IMR-90 (cell line): ENCODE measurements at regions not wholly inside any gene's neighbourhood (a gene's known extent, or its start where the extent isn't known, plus 50 kb on each side); places are given as distances from the start of the nearest gene placed in this dataset.

Experiments
- ATAC-seq: fragments of 200-7000 bp; cut with Tn5 transposase; 2 replicates; pipeline ENCODE4 v1.9.1; 2020; ENCODE audit warnings: low read depth, mild to moderate bottlenecking, moderate library complexity
- BruUV-seq: library from RNA; stranded (reverse); fragments of 400-500 nt; replicated peaks from 2 replicates; lab custom pipeline; 2021; lab: Mats Ljungman, UMichigan
- CTCF ChIA-PET: fragments of 300-600 bp; formaldehyde crosslinking; extraction: SDS; loops from one replicate; lab custom pipeline; 2021; ENCODE audit warnings: antibody characterized with exemption; lab: Yijun Ruan, JAX
- POLR2A ChIA-PET: fragments of 300-600 bp; sonication (Branson Sonifier 250); formaldehyde crosslinking; loops from one replicate; lab custom pipeline; 2022; ENCODE audit warnings: antibody characterized with exemption; ENCODE audit not compliant: unreplicated experiment; lab: Charles Lee
- DNase-seq: peaks from one replicate; pipeline ENCODE4 v3.0.0; 2013
- H2AFZ ChIP-seq: replicated peaks from 2 replicates; pipeline ENCODE3; 2013; ENCODE audit warnings: low read length, mild to moderate bottlenecking; ENCODE audit not compliant: poor library complexity
- H2AK5ac ChIP-seq: 2 replicates; pipeline ENCODE4 v1.6.1; 2013; ENCODE audit warnings: low read depth, low read length, inconsistent platforms
- H2AK9ac ChIP-seq: replicated peaks from 2 replicates; pipeline ENCODE3; 2013; ENCODE audit warnings: mild to moderate bottlenecking, low read depth, low read length, moderate library complexity; ENCODE audit not compliant: poor library complexity
- H2BK120ac ChIP-seq: 2 replicates; pipeline ENCODE4 v1.6.1; 2013; ENCODE audit warnings: low read depth, low read length, inconsistent platforms
- H2BK15ac ChIP-seq: 3 replicates; pipeline ENCODE4 v1.6.1; 2013; ENCODE audit warnings: low read depth, low read length, inconsistent platforms
- H2BK20ac ChIP-seq: 2 replicates; pipeline ENCODE4 v1.6.1; 2013; ENCODE audit warnings: low read depth, mild to moderate bottlenecking, inconsistent platforms, low read length, moderate library complexity
- H2BK5ac ChIP-seq: 2 replicates; pipeline ENCODE4 v1.6.1; 2013; ENCODE audit warnings: mild to moderate bottlenecking, low read depth, low read length, inconsistent platforms; ENCODE audit not compliant: poor library complexity, severe bottlenecking
- H3K14ac ChIP-seq: replicated peaks from 2 replicates; pipeline ENCODE4 v1.6.1; 2013; ENCODE audit warnings: low read depth, low read length, inconsistent platforms
- H3K18ac ChIP-seq: 2 replicates; pipeline ENCODE4 v1.6.1; 2013; ENCODE audit warnings: low read depth, low read length, control low read depth
- H3K23ac ChIP-seq: 2 replicates; pipeline ENCODE4 v1.6.1; 2013; ENCODE audit warnings: low read depth, low read length, inconsistent platforms
- H3K27ac ChIP-seq: 2 replicates; pipeline ENCODE4 v1.5.1; 2013; ENCODE audit warnings: mild to moderate bottlenecking, control low read depth, low read length; ENCODE audit not compliant: insufficient read depth
- H3K27me3 ChIP-seq: 2 replicates; pipeline ENCODE4 v1.6.1; 2013; ENCODE audit warnings: low read length; ENCODE audit not compliant: control insufficient read depth, insufficient read depth
- H3K36me3 ChIP-seq: 2 replicates; pipeline ENCODE4 v1.6.1; 2013; ENCODE audit warnings: low read length, mixed read lengths; ENCODE audit not compliant: control insufficient read depth, insufficient read depth
- H3K4ac ChIP-seq: 2 replicates; pipeline ENCODE4 v1.6.1; 2013; ENCODE audit warnings: low read depth, low read length, inconsistent platforms
- H3K4me1 ChIP-seq: 2 replicates; pipeline ENCODE4 v1.6.1; 2013; ENCODE audit warnings: low read length, mixed read lengths; ENCODE audit not compliant: control insufficient read depth, insufficient read depth
- H3K4me2 ChIP-seq: 2 replicates; pipeline ENCODE4 v1.6.1; 2013; ENCODE audit warnings: low read depth, mild to moderate bottlenecking, control low read depth, low read length, moderate library complexity
- H3K4me3 ChIP-seq: 2 replicates; pipeline ENCODE4 v1.5.1; 2013; ENCODE audit warnings: low read depth, mild to moderate bottlenecking, control low read depth, low read length, moderate library complexity; ENCODE audit not compliant: insufficient read depth
- H3K56ac ChIP-seq: 2 replicates; pipeline ENCODE4 v1.6.1; 2013; ENCODE audit warnings: low read length, inconsistent platforms; ENCODE audit not compliant: insufficient read depth; ENCODE audit errors: extremely low read depth
- H3K79me1 ChIP-seq, 2 experiments: 2 replicates each; pipeline ENCODE4 v1.6.1; 2013; ENCODE audit warnings: low read length in 2 of 2, inconsistent platforms in 1 of 2, low read depth in 1 of 2
- H3K9ac ChIP-seq: 2 replicates; pipeline ENCODE4 v1.6.1; 2013; ENCODE audit warnings: low read depth, low read length, control low read depth
- H3K9me1 ChIP-seq: 2 replicates; pipeline ENCODE4 v1.6.1; 2013; ENCODE audit warnings: low read length, inconsistent platforms; ENCODE audit not compliant: insufficient read depth
- H3K9me3 ChIP-seq: 2 replicates; pipeline ENCODE4 v1.6.1; 2013; ENCODE audit warnings: low read length; ENCODE audit not compliant: control insufficient read depth, insufficient read depth
- H4K20me1 ChIP-seq: 2 replicates; pipeline ENCODE4 v1.6.1; 2013; ENCODE audit warnings: low read length, inconsistent platforms; ENCODE audit not compliant: insufficient read depth
- H4K5ac ChIP-seq: 2 replicates; pipeline ENCODE4 v1.6.1; 2013; ENCODE audit warnings: mild to moderate bottlenecking, low read depth, low read length, control low read depth
- H4K8ac ChIP-seq, 2 experiments: 2 replicates each; pipeline ENCODE4 v1.6.1; 2013; ENCODE audit warnings: low read depth in 2 of 2, low read length in 2 of 2, control low read depth in 1 of 2, inconsistent platforms in 1 of 2
- H4K91ac ChIP-seq: 2 replicates; pipeline ENCODE4 v1.6.1; 2013; ENCODE audit warnings: low read depth, low read length, inconsistent platforms; ENCODE audit not compliant: insufficient read depth
- RCOR1 ChIP-seq: IDR thresholded peaks from 2 replicates; pipeline ENCODE4 v1.6.1; 2012; ENCODE audit warnings: mild to moderate bottlenecking, low read length, improper control_type of control experiment; ENCODE audit not compliant: insufficient replicate concordance
- WGBS, 2 experiments: methylation state at CpG; one replicate each; pipeline versions ENCODE4 v1.1.5 to v1.1.7; 2013; ENCODE audit warnings: missing lambda C conversion rate in 2 of 2; ENCODE audit not compliant: insufficient read length in 1 of 2; ENCODE audit errors: extremely low coverage in 2 of 2; 5-methylcytosine and 5-hydroxymethylcytosine counted together
- dilution Hi-C: fragments of 300-500 bp; cut with HindIII; formaldehyde crosslinking; loops from one replicate; pipeline ENCODE4 v1.14.3; 2018; ENCODE audit warnings: low sequenced_read_pairs; ENCODE audit not compliant: unreplicated experiment
- in situ Hi-C: fragments of 300-500 bp; cut with MboI; formaldehyde crosslinking; loops from 3 replicates; pipeline ENCODE4 v1.14.3; 2019; ENCODE audit warnings: low sequenced_read_pairs, inconsistent platforms, mixed read lengths
- intact Hi-C: fragments of 100-400 bp; cut with micrococcal nuclease; formaldehyde crosslinking; loops from 2 replicates; pipeline ENCODE4 v1.10.0; 2022

- no peak overlapping the region for H3K23ac ChIP-seq
- H4K8ac ChIP-seq = no peak overlapping the region
- ChIA-PET POLR2A (no interaction called here), CTCF (no interaction called here)
- H3K56ac ChIP-seq = no peak overlapping the region
- no peak overlapping the region for H3K14ac ChIP-seq
- ATAC-seq = no peak
- DNase-seq = no peak
- H3K9ac ChIP-seq = no peak overlapping the region
- H3K4me1 ChIP-seq = no peaks in the 10 kb centered on the region
- H2AK9ac ChIP-seq = no peak overlapping the region
- H2BK20ac ChIP-seq = no peak overlapping the region
- no peak overlapping the region for H2BK5ac ChIP-seq
- peaks cover 1% of the 10 kb centered on the region; the same call in 1 of the 2 replicates for H3K9me3 ChIP-seq
- in situ Hi-C loops = no loop called here
- TF ChIP-seq RCOR1 = no peak
- no peak overlapping the region for H2BK120ac ChIP-seq
- intact Hi-C loops = no loop called here
- WGBS, 2 experiments = no CpG with 5 or more reads among the region's 2 CpGs
- no peak overlapping the region for H4K5ac ChIP-seq
- H3K4me2 ChIP-seq = no peak overlapping the region
- H3K4me3 ChIP-seq = no peak overlapping the region
- no peaks in the 10 kb centered on the region for H3K36me3 ChIP-seq
- dilution Hi-C loops = no loop called here
- H4K91ac ChIP-seq = no peak overlapping the region
- H3K18ac ChIP-seq = no peak overlapping the region
- no peak overlapping the region for H2BK15ac ChIP-seq
- H4K20me1 ChIP-seq = no peaks in the 10 kb centered on the region
- H3K27ac ChIP-seq = no peak overlapping the region
- no TSS peak for BruUV-seq
- no peak overlapping the region for H3K4ac ChIP-seq
- H2AFZ ChIP-seq = no peak overlapping the region
- no peaks in the 10 kb centered on the region for H3K27me3 ChIP-seq
- no peak overlapping the region for H2AK5ac ChIP-seq
- no peaks in the 10 kb centered on the region for H3K79me1 ChIP-seq
- H3K9me1 ChIP-seq = no peaks in the 10 kb centered on the region
These were observed 1977.1 kb upstream of the CDH9 start for GRCh38 chr5:29015523-29015922.
